ENCODE measurements at regions not wholly inside any gene's neighbourhood (a gene's known extent, or its start where the extent isn't known, plus 50 kb on each side); places are given as distances from the start of the nearest gene placed in this dataset.

DNA sequence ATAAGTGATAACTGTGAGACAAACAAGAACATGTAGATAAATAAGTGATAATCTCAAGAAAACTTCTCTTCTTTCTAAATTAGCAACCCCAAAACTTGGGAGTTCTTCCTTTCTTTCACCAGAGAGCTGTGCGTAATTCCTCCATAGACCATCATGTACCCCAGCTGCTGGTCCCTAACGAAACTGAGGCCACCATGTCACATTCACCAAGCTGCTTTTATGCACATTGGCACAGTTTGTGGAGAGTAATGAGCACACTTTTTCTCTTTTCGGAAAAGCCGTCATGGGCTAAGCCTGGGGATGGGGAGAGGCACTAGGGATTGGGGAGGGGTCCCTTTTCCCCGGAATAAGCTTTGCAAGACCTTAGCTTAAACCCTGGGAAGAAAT is 561.4 kb downstream of the BNC2 start:
- TF ChIP-seq POLR2A (IDR thresholded peaks at IDR 0.05; ENCODE audit: low read length) (no peak), GATA1 (IDR thresholded peaks at IDR 0.05; ENCODE audit: low read depth, low read length) (no peak)
